ENCODE measurements at regions not wholly inside any gene's neighbourhood (a gene's known extent, or its start where the extent isn't known, plus 50 kb on each side); places are given as distances from the start of the nearest gene placed in this dataset.

DNA sequence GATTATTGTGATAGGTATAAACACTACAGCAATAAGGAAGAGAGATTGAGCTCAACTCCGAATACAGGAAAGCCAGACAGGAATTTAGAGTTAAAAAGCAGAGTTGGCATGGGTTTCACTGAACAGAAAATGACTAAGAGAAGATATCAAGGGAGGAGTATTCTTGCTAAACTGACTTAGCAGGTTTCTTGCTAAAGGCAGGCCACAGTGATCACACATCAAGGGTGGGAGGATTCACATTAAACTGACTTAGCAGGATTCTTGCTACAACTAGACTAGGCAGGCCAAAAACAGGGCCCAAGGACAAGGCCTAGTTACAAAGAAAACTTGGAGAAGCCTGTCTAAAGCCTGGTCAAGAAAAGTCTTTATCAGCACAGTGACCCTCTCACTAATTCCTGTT is 195.1 kb downstream of the MAGEB5 start:
- Mint-ChIP-seq H3K9me3 (ENCODE audit: insufficient read depth) (no peaks in the 10 kb centered on the region), H3K4me1 (no peaks in the 10 kb centered on the region), H3K27ac (no peak overlapping the region), H3K27me3 (no peaks in the 10 kb centered on the region), H3K4me3 (no peak overlapping the region)
- Histone ChIP-seq H3K4me3 (ENCODE audit: control extremely low read depth in 1 of 5, extremely low read depth in 1 of 5, insufficient read depth in 1 of 5, low read depth in 2 of 5, low read length in 4 of 5) (no peak overlapping the region), H3K4me1 (ENCODE audit: control insufficient read depth in 2 of 2, insufficient read depth in 2 of 2, low read length in 2 of 2) (no peaks in the 10 kb centered on the region), H2AFZ (ENCODE audit: insufficient read depth, low read depth, low read length, poor library complexity, severe bottlenecking) (no peak overlapping the region), H3K27ac (ENCODE audit: low read length in 2 of 2) (no peak overlapping the region), H3K9ac (ENCODE audit: low read length) (no peak overlapping the region), H3K9me3 (ENCODE audit: control extremely low read depth in 1 of 3, control insufficient read depth in 2 of 3, insufficient read depth in 1 of 3, low read length in 2 of 3) (no peaks in the 10 kb centered on the region), H3K79me2 (ENCODE audit: control insufficient read depth, insufficient read depth, low read length) (no peaks in the 10 kb centered on the region), H3K36me3 (replicated peaks in 1 of 2; ENCODE audit: control extremely low read depth in 1 of 2, control insufficient read depth in 1 of 2, extremely low read depth in 1 of 2, insufficient read depth in 2 of 2, low read length in 1 of 2) (no peaks in the 10 kb centered on the region), H3K4me2 (replicated peaks; ENCODE audit: low read depth, low read length, poor library complexity, severe bottlenecking) (no peak overlapping the region), H4K20me1 (ENCODE audit: control insufficient read depth, insufficient read depth, low read length, poor library complexity, severe bottlenecking) (no peaks in the 10 kb centered on the region), H3K27me3 (replicated peaks in 1 of 4; ENCODE audit: control extremely low read depth in 1 of 4, control insufficient read depth in 3 of 4, insufficient read depth in 4 of 4, low read length in 3 of 4) (no peaks in the 10 kb centered on the region)
- POLR2A ChIA-PET, result no interaction called here
- no CpG with 5 or more reads among the region's 1 CpG for WGBS (ENCODE audit: insufficient coverage)
- DNase-seq, result no peak
- ATAC-seq (ENCODE audit: low read depth), result no peak
- no peak for TF ChIP-seq EZH2 (IDR thresholded peaks at IDR 0.05; ENCODE audit: borderline replicate concordance, insufficient read depth, low read depth, low read length, poor library complexity, severe bottlenecking)
- TF ChIP-seq, protein P1, sequence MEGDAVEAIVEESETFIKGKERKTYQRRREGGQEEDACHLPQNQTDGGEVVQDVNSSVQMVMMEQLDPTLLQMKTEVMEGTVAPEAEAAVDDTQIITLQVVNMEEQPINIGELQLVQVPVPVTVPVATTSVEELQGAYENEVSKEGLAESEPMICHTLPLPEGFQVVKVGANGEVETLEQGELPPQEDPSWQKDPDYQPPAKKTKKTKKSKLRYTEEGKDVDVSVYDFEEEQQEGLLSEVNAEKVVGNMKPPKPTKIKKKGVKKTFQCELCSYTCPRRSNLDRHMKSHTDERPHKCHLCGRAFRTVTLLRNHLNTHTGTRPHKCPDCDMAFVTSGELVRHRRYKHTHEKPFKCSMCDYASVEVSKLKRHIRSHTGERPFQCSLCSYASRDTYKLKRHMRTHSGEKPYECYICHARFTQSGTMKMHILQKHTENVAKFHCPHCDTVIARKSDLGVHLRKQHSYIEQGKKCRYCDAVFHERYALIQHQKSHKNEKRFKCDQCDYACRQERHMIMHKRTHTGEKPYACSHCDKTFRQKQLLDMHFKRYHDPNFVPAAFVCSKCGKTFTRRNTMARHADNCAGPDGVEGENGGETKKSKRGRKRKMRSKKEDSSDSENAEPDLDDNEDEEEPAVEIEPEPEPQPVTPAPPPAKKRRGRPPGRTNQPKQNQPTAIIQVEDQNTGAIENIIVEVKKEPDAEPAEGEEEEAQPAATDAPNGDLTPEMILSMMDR (IDR thresholded peaks at IDR 0.05), result no peak
- intact Hi-C loops (cut with micrococcal nuclease), result no loop called here
- CTCF ChIA-PET, result no interaction called here

DNA sequence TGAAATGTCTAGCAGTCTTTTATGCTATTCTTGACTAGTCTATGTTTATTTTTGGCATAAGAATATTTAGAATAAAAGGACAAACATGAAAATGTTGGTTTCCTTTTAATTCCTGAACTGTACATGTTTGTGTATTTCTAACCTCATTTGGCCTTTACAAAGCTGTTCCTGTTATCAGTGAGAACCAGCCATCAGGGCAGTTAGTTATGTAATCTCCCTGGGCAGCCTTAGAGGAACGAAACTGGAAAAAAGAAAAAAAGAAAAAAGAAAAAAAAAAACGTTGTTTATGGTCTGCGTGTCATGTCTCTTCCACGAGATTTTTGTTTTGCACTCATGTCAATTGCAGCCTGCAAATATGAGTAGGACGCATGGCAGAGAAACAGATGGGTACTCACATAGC is 193.7 kb downstream of the MAGEB5 start:
- no peaks in the 10 kb centered on the region for H3K27me3 ChIP-seq (replicated peaks in 1 of 4; ENCODE audit: control extremely low read depth in 1 of 4, control insufficient read depth in 3 of 4, insufficient read depth in 4 of 4, low read length in 3 of 4)
- H3K27me3 Mint-ChIP-seq, result no peaks in the 10 kb centered on the region
- no peaks in the 10 kb centered on the region for H4K20me1 ChIP-seq (ENCODE audit: control insufficient read depth, insufficient read depth, low read length, poor library complexity, severe bottlenecking)
- no peaks in the 10 kb centered on the region for H3K36me3 ChIP-seq (replicated peaks in 1 of 2; ENCODE audit: control extremely low read depth in 1 of 2, control insufficient read depth in 1 of 2, extremely low read depth in 1 of 2, insufficient read depth in 2 of 2, low read length in 1 of 2)
- POLR2A ChIA-PET, result no interaction called here
- intact Hi-C loops (cut with micrococcal nuclease), result no loop called here
- WGBS (ENCODE audit: insufficient coverage), result no CpG with 5 or more reads among the region's 5 CpGs
- no peak overlapping the region for H3K9ac ChIP-seq (ENCODE audit: low read length)
- no peak overlapping the region for H2AFZ ChIP-seq (ENCODE audit: insufficient read depth, low read depth, low read length, poor library complexity, severe bottlenecking)
- TF ChIP-seq EZH2 (IDR thresholded peaks at IDR 0.05; ENCODE audit: borderline replicate concordance, insufficient read depth, low read depth, low read length, poor library complexity, severe bottlenecking), result no peak
- H3K4me3 ChIP-seq (ENCODE audit: control extremely low read depth in 1 of 5, extremely low read depth in 1 of 5, insufficient read depth in 1 of 5, low read depth in 2 of 5, low read length in 4 of 5), result no peak overlapping the region
- H3K4me1 ChIP-seq (ENCODE audit: control insufficient read depth in 2 of 2, insufficient read depth in 2 of 2, low read length in 2 of 2), result no peaks in the 10 kb centered on the region
- ATAC-seq (ENCODE audit: low read depth), result no peak
- CTCF ChIA-PET, result no interaction called here
- no peak overlapping the region for H3K27ac ChIP-seq (ENCODE audit: low read length in 2 of 2)
- H3K27ac Mint-ChIP-seq, result no peak overlapping the region
- H3K9me3 Mint-ChIP-seq (ENCODE audit: insufficient read depth), result no peaks in the 10 kb centered on the region
- no peak for DNase-seq
- H3K4me1 Mint-ChIP-seq, result no peaks in the 10 kb centered on the region
- H3K9me3 ChIP-seq (ENCODE audit: control extremely low read depth in 1 of 3, control insufficient read depth in 2 of 3, insufficient read depth in 1 of 3, low read length in 2 of 3), result no peaks in the 10 kb centered on the region
- H3K4me3 Mint-ChIP-seq, result no peak overlapping the region
- no peaks in the 10 kb centered on the region for H3K79me2 ChIP-seq (ENCODE audit: control insufficient read depth, insufficient read depth, low read length)
- H3K4me2 ChIP-seq (replicated peaks; ENCODE audit: low read depth, low read length, poor library complexity, severe bottlenecking), result no peak overlapping the region
